HCT116 (cell line): ENCODE measurements at regions not wholly inside any gene's neighbourhood (a gene's known extent, or its start where the extent isn't known, plus 50 kb on each side); places are given as distances from the start of the nearest gene placed in this dataset.
A peak's percentile ranks its signal among the peaks of the same experiment; 100 is the strongest.

ENCODE experiments used
- ATAC-seq: fragments of 200-7000 bp; cut with Tn5 transposase; 2 replicates; pipeline ENCODE4 v1.9.1; 2020; ENCODE audit warnings: mild to moderate bottlenecking, moderate library complexity
- BruUV-seq: library from RNA; stranded (reverse); fragments of 400-500 nt; replicated peaks from 2 replicates; lab custom pipeline; 2021; lab: Mats Ljungman, UMichigan
- CTCF ChIA-PET: fragments of 300-600 bp; sonication (Branson Sonifier 250); formaldehyde crosslinking; loops from one replicate; lab custom pipeline; 2021; ENCODE audit warnings: antibody characterized with exemption; lab: Charles Lee
- POLR2A ChIA-PET: fragments of 300-600, 350-600 bp; sonication (Branson Sonifier 250); formaldehyde crosslinking; loops from one replicate; lab custom pipeline; 2021; ENCODE audit warnings: antibody characterized with exemption; lab: Charles Lee
- RAD21 ChIA-PET, 2 experiments: fragments of 300-600 bp; sonication (Branson Sonifier 250); formaldehyde crosslinking; loops; one replicate each; lab custom pipeline; 2023; ENCODE audit warnings: low total read pairs in 2 of 2; ENCODE audit not compliant: uncharacterized antibody in 2 of 2, unreplicated experiment in 2 of 2, low non-redundant PET in 1 of 2; lab: Charles Lee
- DNase-seq: peaks from one replicate; pipeline ENCODE4 v3.0.0-alpha.2; 2010; ENCODE audit warnings: low read depth, low spot score
- H2AFZ ChIP-seq: fragments of 200-600 bp; shearing (Covaris generic), sonication (generic); 2 replicates; pipeline ENCODE4 v1.6.1; 2017; ENCODE audit warnings: low read depth, mixed run types, mixed read lengths, antibody characterized with exemption, low read length; ENCODE audit not compliant: poor library complexity, severe bottlenecking
- H3K27ac ChIP-seq: 2 replicates; pipeline ENCODE4 v1.5.1; 2012; ENCODE audit warnings: low read depth, low read length
- H3K27me3 ChIP-seq: fragments of 200-600 bp; sonication (generic); 2 replicates; pipeline ENCODE4 v1.6.1; 2016; ENCODE audit warnings: mixed run types, low read length, mixed read lengths; ENCODE audit not compliant: insufficient read depth
- H3K36me3 ChIP-seq, 2 experiments: fragments of 200-500 bp in 1 of 2; fragments of 200-600 bp in 1 of 2; sonication (Bioruptor generic) in 1 of 2; sonication (generic) in 1 of 2; 2 replicates each; pipeline versions ENCODE4 v1.5.1 to v1.6.1; 2014 to 2016; ENCODE audit warnings: low read length in 2 of 2, inconsistent platforms in 1 of 2, mixed read lengths in 1 of 2, mixed run types in 1 of 2; ENCODE audit not compliant: insufficient read depth in 2 of 2, control insufficient read depth in 1 of 2
- H3K4me1 ChIP-seq, 2 experiments: fragments of 200-600 bp in 1 of 2; sonication (generic) in 1 of 2; 2 replicates each; pipeline versions ENCODE4 v1.5.1 to v1.6.1; 2012 to 2017; ENCODE audit warnings: low read length in 2 of 2, inconsistent platforms in 1 of 2, mild to moderate bottlenecking in 1 of 2, mixed read lengths in 1 of 2, mixed run types in 1 of 2, moderate library complexity in 1 of 2; ENCODE audit not compliant: insufficient read depth in 2 of 2, control insufficient read depth in 1 of 2
- H3K4me2 ChIP-seq: fragments of 200-600 bp; sonication (generic); 2 replicates; pipeline ENCODE4 v1.6.1; 2017; ENCODE audit warnings: mixed run types, low read length, mixed read lengths
- H3K4me3 ChIP-seq, 2 experiments: fragments of 200-600 bp in 1 of 2; sonication (generic) in 1 of 2; replicated peaks in 1 of 2; 2 replicates each; pipeline ENCODE4 v1.5.1; 2011 to 2016; ENCODE audit warnings: low read length in 2 of 2, control low read depth in 1 of 2, low read depth in 1 of 2, mild to moderate bottlenecking in 1 of 2, mixed read lengths in 1 of 2, mixed run types in 1 of 2
- H3K79me2 ChIP-seq: fragments of 200-600 bp; sonication (generic); 2 replicates; pipeline ENCODE4 v1.6.1; 2017; ENCODE audit warnings: mild to moderate bottlenecking, mixed run types, low read length, moderate library complexity, mixed read lengths; ENCODE audit not compliant: insufficient read depth
- H3K9ac ChIP-seq: fragments of 200-600 bp; sonication (generic); 2 replicates; pipeline ENCODE4 v1.6.1; 2016; ENCODE audit warnings: low read length, mixed read lengths
- H3K9me2 ChIP-seq: fragments of 200-600 bp; sonication (generic), shearing (Covaris generic); 2 replicates; pipeline ENCODE4 v1.6.1; 2017; ENCODE audit warnings: mixed run types, mild to moderate bottlenecking, moderate library complexity; ENCODE audit not compliant: insufficient read depth
- H3K9me3 ChIP-seq, 2 experiments: fragments of 200-500 bp in 1 of 2; fragments of 200-600 bp in 1 of 2; sonication (Bioruptor generic) in 1 of 2; sonication (generic) in 1 of 2; 2 replicates each; pipeline ENCODE4 v1.6.1; 2014 to 2017; ENCODE audit warnings: low read length in 2 of 2, mixed read lengths in 2 of 2, inconsistent platforms in 1 of 2, low read depth in 1 of 2, mild to moderate bottlenecking in 1 of 2, mixed run types in 1 of 2, moderate library complexity in 1 of 2; ENCODE audit not compliant: control insufficient read depth in 1 of 2, insufficient read depth in 1 of 2
- H4K20me1 ChIP-seq: fragments of 200-600 bp; sonication (generic), shearing (Covaris generic); 2 replicates; pipeline ENCODE4 v1.6.1; 2017; ENCODE audit warnings: mixed run types, mild to moderate bottlenecking, moderate library complexity; ENCODE audit not compliant: insufficient read depth
- CBX3 ChIP-seq: IDR thresholded peaks from 2 replicates; pipeline ENCODE4 v1.6.1; 2012; ENCODE audit warnings: low read depth
- CTCF ChIP-seq, 3 experiments: fragments of 200-600 bp in 1 of 3; sonication (generic) in 1 of 3; IDR thresholded peaks in 2 of 3; conservative IDR thresholded peaks in 1 of 3; 2 replicates each; pipeline ENCODE4 v1.5.1; 2012 to 2017; ENCODE audit warnings: low read depth in 2 of 3, low read length in 2 of 3, antibody characterized with exemption in 1 of 3, borderline replicate concordance in 1 of 3, control low read depth in 1 of 3, mild to moderate bottlenecking in 1 of 3, mixed read lengths in 1 of 3, mixed run types in 1 of 3, moderate library complexity in 1 of 3; ENCODE audit not compliant: insufficient read depth in 1 of 3
- EGR1 ChIP-seq: IDR thresholded peaks from 2 replicates; pipeline ENCODE4 v1.6.1; 2012; ENCODE audit warnings: low read depth
- ELF1 ChIP-seq: IDR thresholded peaks from 2 replicates; pipeline ENCODE4 v1.6.1; 2012; ENCODE audit warnings: low read depth, borderline replicate concordance
- EZH2 ChIP-seq: fragments of 200-600 bp; sonication (generic); IDR thresholded peaks from 2 replicates; pipeline ENCODE4 v1.6.1; 2017; ENCODE audit warnings: antibody characterized with exemption, mixed run types
- FOSL1 ChIP-seq: IDR thresholded peaks from 2 replicates; pipeline ENCODE4 v1.6.1; 2012; ENCODE audit warnings: low read depth
- JUND ChIP-seq: IDR thresholded peaks from 2 replicates; pipeline ENCODE4 v1.6.1; 2012
- MAX ChIP-seq: IDR thresholded peaks from 2 replicates; pipeline ENCODE4 v1.6.1; 2012
- RAD21 ChIP-seq: IDR thresholded peaks from 2 replicates; pipeline ENCODE4 v1.6.1; 2012; ENCODE audit warnings: low read depth, mild to moderate bottlenecking
- SP1 ChIP-seq: IDR thresholded peaks from 2 replicates; pipeline ENCODE4 v1.6.1; 2012; ENCODE audit warnings: low read depth
- ZBTB33 ChIP-seq: IDR thresholded peaks from 2 replicates; pipeline ENCODE4 v1.6.1; 2011; ENCODE audit warnings: mild to moderate bottlenecking, low read length, moderate library complexity; ENCODE audit not compliant: insufficient replicate concordance; ENCODE audit errors: extremely low read depth
- ZNF274 ChIP-seq: fragments of 200-500 bp; sonication (Bioruptor generic); IDR thresholded peaks from 2 replicates; pipeline ENCODE4 v1.6.1; 2014; ENCODE audit warnings: mild to moderate bottlenecking, low read depth, low read length, inconsistent platforms
- intact Hi-C: fragments of 100-400 bp; cut with micrococcal nuclease; formaldehyde crosslinking; loops from 2 replicates; pipeline ENCODE4 v1.10.0; 2022

- H3K79me2 ChIP-seq: no peaks in the 10 kb centered on the region
- intact Hi-C loops: loop anchor here (5.0 kb wide), 1 partner anchor 34 kb away; no protein-coding TSS in a partner anchor
- no peaks in the 10 kb centered on the region for H3K27me3 ChIP-seq
- no TSS peak for BruUV-seq
- H3K9ac ChIP-seq: no peak overlapping the region
- no peaks in the 10 kb centered on the region for H4K20me1 ChIP-seq
- no peak overlapping the region for H3K27ac ChIP-seq
- ChIA-PET CTCF (no interaction called here), RAD21 (no interaction called here)
- no peaks in the 10 kb centered on the region for H3K36me3 ChIP-seq
- no peak for TF ChIP-seq EGR1
- 0 out of 2 replicates have a peak, but pooled peaks have one; percentile 9 for TF ChIP-seq CBX3
- no peak for TF ChIP-seq EZH2
- TF ChIP-seq RAD21: no peak
- TF ChIP-seq, all 23 proteins: peak for 1
- H3K9me3 ChIP-seq: no peaks in the 10 kb centered on the region
- no peaks in the 10 kb centered on the region; the same call in 1 of the 2 replicates for H3K9me2 ChIP-seq
- H3K4me3 ChIP-seq: no peak overlapping the region
- DNase-seq (no peak), ATAC-seq (peak; percentile 33; the same call in 1 of the 2 replicates)
- POLR2A ChIA-PET: no interaction called here
- H2AFZ ChIP-seq: peak overlapping the region; percentile 13
- no peak overlapping the region for H3K4me2 ChIP-seq
- peaks cover 28 to 56% of the 10 kb centered on the region in 2 experiments for H3K4me1 ChIP-seq
Observed at GRCh38 chr2:181823405-181823804, 68.1 kb upstream of the ITPRID2 start.

GRCh38 chr2:181828122-181828705 lies 63.3 kb upstream of the ITPRID2 start:
- CTCF ChIA-PET: no interaction called here
- no peak for ATAC-seq

More at GRCh38 chr2:181828122-181828705, 63.3 kb upstream of the ITPRID2 start:
- BruUV-seq: no TSS peak
- Histone ChIP-seq H4K20me1 (no peaks in the 10 kb centered on the region), H3K27me3 (no peaks in the 10 kb centered on the region), H3K4me3 (no peak overlapping the region), H3K36me3 (no peaks in the 10 kb centered on the region), H3K4me2 (no peak overlapping the region), H3K9me2 (no peaks in the 10 kb centered on the region; the same call in 1 of the 2 replicates), H3K79me2 (no peaks in the 10 kb centered on the region), H3K9ac (no peak overlapping the region), H2AFZ (no peak overlapping the region), H3K27ac (no peak overlapping the region), H3K9me3 (no peaks in the 10 kb centered on the region), H3K4me1 (peaks cover 3 to 17% of the 10 kb centered on the region in 2 experiments; a peak in 1 of 4 replicates)
- no peak for DNase-seq
- ChIA-PET RAD21 (no interaction called here), POLR2A (interaction anchor here (2.1 kb wide), 1 partner anchor 16 kb away, joined by 5 read pairs; no protein-coding TSS in a partner anchor)
- intact Hi-C loops: no loop called here
- no peak for TF ChIP-seq ZBTB33
- no peak for TF ChIP-seq SP1
- no peak for TF ChIP-seq CTCF (IDR thresholded peaks at IDR 0.05 in 2 of 3, conservative IDR thresholded peaks at IDR 0.05 in 1 of 3; ENCODE audit: borderline replicate concordance in 1 of 3, insufficient read depth in 1 of 3, low read depth in 2 of 3, low read length in 2 of 3)
- TF ChIP-seq ELF1: no peak
- no peak for TF ChIP-seq RAD21
- TF ChIP-seq MAX: no peak
- TF ChIP-seq JUND: no peak
- TF ChIP-seq FOSL1: no peak
- no peak for TF ChIP-seq ZNF274
- no peak for TF ChIP-seq EZH2
